Chondrocyte (in vitro differentiated cells): ENCODE measurements at regions not wholly inside any gene's neighbourhood (a gene's known extent, or its start where the extent isn't known, plus 50 kb on each side); places are given as distances from the start of the nearest gene placed in this dataset.

Source experiments
- DNase-seq: peaks from one replicate; pipeline ENCODE4 v3.0.0; 2021; ENCODE audit warnings: mixed read lengths, low spot score
- H3K27ac Mint-ChIP-seq: one replicate; pipeline ENCODE4 v1.8.0; 2021; ENCODE audit warnings: mild to moderate bottlenecking, moderate library complexity, mixed read lengths; ENCODE audit not compliant: unreplicated experiment
- H3K27me3 Mint-ChIP-seq: 2 replicates; pipeline ENCODE4 v1.8.0; 2021; ENCODE audit warnings: low read depth, mixed read lengths
- H3K36me3 Mint-ChIP-seq: 2 replicates; pipeline ENCODE4 v1.8.0; 2021; ENCODE audit warnings: low read depth, mixed read lengths
- H3K4me1 Mint-ChIP-seq: 2 replicates; pipeline ENCODE4 v1.8.0; 2021; ENCODE audit warnings: low read depth, mild to moderate bottlenecking, mixed read lengths
- H3K4me3 Mint-ChIP-seq: one replicate; pipeline ENCODE4 v1.8.0; 2021; ENCODE audit warnings: mild to moderate bottlenecking, moderate library complexity, mixed read lengths; ENCODE audit not compliant: unreplicated experiment
- H3K9me3 Mint-ChIP-seq: 2 replicates; pipeline ENCODE4 v1.8.0; 2021; ENCODE audit warnings: low read depth, mixed read lengths
- TF ChIP-seq, protein P1 (sequence below): fragments of 200-600 bp; sonication (generic); IDR thresholded peaks from 2 replicates; pipeline ENCODE4 v1.5.0; 2021; ENCODE audit warnings: antibody characterized with exemption, mild to moderate bottlenecking, moderate library complexity

DNA sequence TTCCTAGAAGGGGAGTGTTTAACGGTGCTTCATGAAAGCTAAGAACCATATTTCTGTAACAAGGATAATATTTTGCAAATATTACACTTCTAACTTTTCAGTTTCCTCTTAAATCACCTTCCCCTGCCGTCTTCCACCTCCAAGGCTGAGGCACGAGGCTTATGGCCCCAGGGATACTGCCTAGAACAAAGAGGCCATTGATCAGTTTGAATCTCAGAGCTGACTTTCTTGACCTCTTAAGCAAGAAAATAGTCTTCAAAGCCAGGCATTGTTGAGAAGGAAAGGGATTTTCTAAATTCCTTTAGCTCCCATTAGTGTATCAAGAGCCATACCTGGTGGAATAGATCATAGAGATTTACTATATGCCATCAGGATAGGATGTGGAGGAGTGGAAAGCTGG is 566.2 kb downstream of the BNC2 start:
- Mint-ChIP-seq H3K9me3 (no peaks in the 10 kb centered on the region), H3K4me3 (no peak overlapping the region), H3K27me3 (no peaks in the 10 kb centered on the region), H3K27ac (no peak overlapping the region), H3K36me3 (no peaks in the 10 kb centered on the region), H3K4me1 (no peaks in the 10 kb centered on the region)
- TF ChIP-seq, protein P1, sequence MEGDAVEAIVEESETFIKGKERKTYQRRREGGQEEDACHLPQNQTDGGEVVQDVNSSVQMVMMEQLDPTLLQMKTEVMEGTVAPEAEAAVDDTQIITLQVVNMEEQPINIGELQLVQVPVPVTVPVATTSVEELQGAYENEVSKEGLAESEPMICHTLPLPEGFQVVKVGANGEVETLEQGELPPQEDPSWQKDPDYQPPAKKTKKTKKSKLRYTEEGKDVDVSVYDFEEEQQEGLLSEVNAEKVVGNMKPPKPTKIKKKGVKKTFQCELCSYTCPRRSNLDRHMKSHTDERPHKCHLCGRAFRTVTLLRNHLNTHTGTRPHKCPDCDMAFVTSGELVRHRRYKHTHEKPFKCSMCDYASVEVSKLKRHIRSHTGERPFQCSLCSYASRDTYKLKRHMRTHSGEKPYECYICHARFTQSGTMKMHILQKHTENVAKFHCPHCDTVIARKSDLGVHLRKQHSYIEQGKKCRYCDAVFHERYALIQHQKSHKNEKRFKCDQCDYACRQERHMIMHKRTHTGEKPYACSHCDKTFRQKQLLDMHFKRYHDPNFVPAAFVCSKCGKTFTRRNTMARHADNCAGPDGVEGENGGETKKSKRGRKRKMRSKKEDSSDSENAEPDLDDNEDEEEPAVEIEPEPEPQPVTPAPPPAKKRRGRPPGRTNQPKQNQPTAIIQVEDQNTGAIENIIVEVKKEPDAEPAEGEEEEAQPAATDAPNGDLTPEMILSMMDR, result no peak
- DNase-seq, result no peak

DNA sequence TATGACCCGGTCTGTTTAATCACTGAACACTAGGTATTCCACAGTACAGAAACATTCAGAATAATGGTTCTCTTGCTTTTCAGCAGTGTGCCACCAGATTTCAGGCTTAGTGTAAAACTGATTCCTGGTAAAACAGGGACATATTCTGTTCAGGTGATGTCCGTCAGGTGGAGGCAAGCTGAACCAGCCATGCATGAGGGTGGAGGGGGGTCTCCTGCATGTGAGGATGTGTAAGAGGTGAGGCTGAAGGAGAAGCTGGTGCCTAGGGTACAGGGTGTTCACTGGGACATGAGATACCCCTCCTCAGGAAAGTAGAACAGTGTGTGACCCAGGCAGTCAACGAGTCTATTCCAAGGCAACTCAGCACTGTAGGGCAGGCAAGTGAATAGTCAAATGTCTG is 563.9 kb downstream of the BNC2 start:
- no peak overlapping the region for H3K4me3 Mint-ChIP-seq
- TF ChIP-seq, protein P1, result no peak
- no peaks in the 10 kb centered on the region for H3K27me3 Mint-ChIP-seq
- H3K36me3 Mint-ChIP-seq, result no peaks in the 10 kb centered on the region
- H3K4me1 Mint-ChIP-seq, result peaks cover 18% of the 10 kb centered on the region
- H3K9me3 Mint-ChIP-seq, result no peaks in the 10 kb centered on the region
- no peak for DNase-seq
- no peak overlapping the region for H3K27ac Mint-ChIP-seq

DNA sequence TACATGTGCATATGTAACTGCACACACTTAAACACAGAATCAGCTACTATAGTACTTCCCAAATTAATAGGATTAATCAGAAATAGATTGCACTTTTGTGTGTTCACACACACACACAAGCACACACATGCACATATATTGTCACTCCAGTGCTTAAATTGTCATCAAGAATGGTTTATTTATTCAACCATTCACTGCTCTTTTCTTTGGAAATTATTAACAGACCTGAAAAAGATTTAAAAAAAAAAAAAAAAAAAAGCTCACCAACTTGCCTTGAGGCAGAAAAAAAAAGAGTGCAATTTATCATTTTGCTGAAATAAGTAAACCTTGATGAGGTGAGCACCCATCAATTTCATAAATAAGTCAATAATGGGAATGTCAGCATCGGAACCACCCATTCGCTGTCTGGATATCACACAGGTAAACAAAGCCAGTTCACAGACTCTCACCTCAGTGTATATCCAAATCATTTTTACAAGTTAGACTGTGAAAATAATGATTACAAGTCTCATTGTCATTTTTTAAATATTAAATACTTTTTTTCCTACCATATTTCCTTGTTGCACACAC is 562.8 kb downstream of the BNC2 start:
- Mint-ChIP-seq H3K9me3 (no peaks in the 10 kb centered on the region), H3K36me3 (no peaks in the 10 kb centered on the region), H3K4me3 (no peak overlapping the region), H3K4me1 (peaks cover 18% of the 10 kb centered on the region), H3K27ac (no peak overlapping the region), H3K27me3 (no peaks in the 10 kb centered on the region)
- DNase-seq, result no peak
- TF ChIP-seq, protein P1, result no peak

DNA sequence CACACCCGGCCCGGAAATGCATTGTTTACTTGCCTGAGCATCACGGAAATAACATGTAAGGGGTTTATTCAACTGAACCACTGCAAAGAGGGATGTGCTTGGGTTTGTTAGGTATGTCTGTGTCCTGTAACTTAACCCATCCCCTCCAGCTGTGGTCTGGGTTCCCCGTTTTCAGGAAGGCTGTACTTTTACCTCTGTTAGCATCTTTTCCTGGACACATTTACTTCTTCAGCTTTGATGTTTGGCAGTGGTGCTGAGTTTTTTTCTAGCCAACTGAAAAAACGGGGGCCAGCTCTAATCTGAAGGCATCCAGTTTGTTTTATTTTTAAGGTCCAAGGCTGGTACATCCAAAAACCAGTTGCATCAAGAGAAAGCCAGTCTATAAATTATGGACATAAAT is 561.8 kb downstream of the BNC2 start:
- H3K27me3 Mint-ChIP-seq, result no peaks in the 10 kb centered on the region
- TF ChIP-seq, protein P1, result no peak
- no peak overlapping the region for H3K4me3 Mint-ChIP-seq
- no peak for DNase-seq
- no peaks in the 10 kb centered on the region for H3K9me3 Mint-ChIP-seq
- peaks cover 18% of the 10 kb centered on the region for H3K4me1 Mint-ChIP-seq
- H3K27ac Mint-ChIP-seq, result no peak overlapping the region
- no peaks in the 10 kb centered on the region for H3K36me3 Mint-ChIP-seq

DNA sequence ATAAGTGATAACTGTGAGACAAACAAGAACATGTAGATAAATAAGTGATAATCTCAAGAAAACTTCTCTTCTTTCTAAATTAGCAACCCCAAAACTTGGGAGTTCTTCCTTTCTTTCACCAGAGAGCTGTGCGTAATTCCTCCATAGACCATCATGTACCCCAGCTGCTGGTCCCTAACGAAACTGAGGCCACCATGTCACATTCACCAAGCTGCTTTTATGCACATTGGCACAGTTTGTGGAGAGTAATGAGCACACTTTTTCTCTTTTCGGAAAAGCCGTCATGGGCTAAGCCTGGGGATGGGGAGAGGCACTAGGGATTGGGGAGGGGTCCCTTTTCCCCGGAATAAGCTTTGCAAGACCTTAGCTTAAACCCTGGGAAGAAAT is 561.4 kb downstream of the BNC2 start:
- no peaks in the 10 kb centered on the region for H3K36me3 Mint-ChIP-seq
- DNase-seq, result no peak
- no peak overlapping the region for H3K27ac Mint-ChIP-seq
- H3K4me1 Mint-ChIP-seq, result peaks cover 18% of the 10 kb centered on the region
- no peaks in the 10 kb centered on the region for H3K27me3 Mint-ChIP-seq
- TF ChIP-seq, protein P1, result no peak
- H3K4me3 Mint-ChIP-seq, result no peak overlapping the region
- no peaks in the 10 kb centered on the region for H3K9me3 Mint-ChIP-seq
